Astrocyte (in vitro differentiated cells and primary cell): ENCODE measurements at regions not wholly inside any gene's neighbourhood (a gene's known extent, or its start where the extent isn't known, plus 50 kb on each side); places are given as distances from the start of the nearest gene placed in this dataset.

ENCODE experiments used
- DNase-seq: peaks from one replicate; pipeline ENCODE4 v3.0.0-alpha.2; 2010; ENCODE audit warnings: low read depth
- FAIRE-seq: peaks from 2 replicates; lab custom pipeline; 2011; peaks lifted over from hg19 to GRCh38; lab: Jason Lieb, UNC
- H2AFZ ChIP-seq: 2 replicates; pipeline ENCODE4 v1.6.0; 2012; ENCODE audit warnings: low read depth, low read length, inconsistent platforms
- H3K27ac ChIP-seq: 2 replicates; pipeline ENCODE4 v1.5.1; 2011; ENCODE audit warnings: low read depth, low read length, inconsistent platforms
- H3K27me3 ChIP-seq: 2 replicates; pipeline ENCODE4 v1.6.0; 2011; ENCODE audit warnings: low read length, inconsistent platforms; ENCODE audit not compliant: insufficient read depth
- H3K36me3 ChIP-seq: 2 replicates; pipeline ENCODE4 v1.5.1; 2011; ENCODE audit warnings: low read length, inconsistent platforms; ENCODE audit not compliant: insufficient read depth
- H3K4me1 ChIP-seq: 2 replicates; pipeline ENCODE4 v1.5.1; 2011; ENCODE audit warnings: low read length, inconsistent platforms; ENCODE audit not compliant: insufficient read depth
- H3K4me2 ChIP-seq: 2 replicates; pipeline ENCODE4 v1.6.0; 2012; ENCODE audit warnings: low read length, inconsistent platforms
- H3K4me3 ChIP-seq: 2 replicates; pipeline ENCODE4 v1.5.1; 2011; ENCODE audit warnings: low read depth, mild to moderate bottlenecking, low read length, inconsistent platforms; ENCODE audit not compliant: insufficient read depth
- H3K79me2 ChIP-seq: 2 replicates; pipeline ENCODE4 v1.6.0; 2012; ENCODE audit warnings: mild to moderate bottlenecking, low read length, inconsistent platforms; ENCODE audit not compliant: insufficient read depth
- H3K9ac ChIP-seq: 2 replicates; pipeline ENCODE4 v1.6.0; 2012; ENCODE audit warnings: mild to moderate bottlenecking, low read length, inconsistent platforms
- H3K9me3 ChIP-seq: 2 replicates; pipeline ENCODE4 v1.5.1; 2012; ENCODE audit warnings: low read depth, mild to moderate bottlenecking, low read length, inconsistent platforms; ENCODE audit not compliant: insufficient read depth
- H4K20me1 ChIP-seq: 2 replicates; pipeline ENCODE4 v1.6.0; 2012; ENCODE audit warnings: low read length, inconsistent platforms; ENCODE audit not compliant: insufficient read depth
- H3K27ac Mint-ChIP-seq: one replicate; pipeline ENCODE4 v1.8.0; 2021; ENCODE audit warnings: mild to moderate bottlenecking, mixed read lengths; ENCODE audit not compliant: unreplicated experiment
- H3K27me3 Mint-ChIP-seq: one replicate; pipeline ENCODE4 v1.8.0; 2021; ENCODE audit warnings: low read depth, mixed read lengths; ENCODE audit not compliant: unreplicated experiment
- H3K36me3 Mint-ChIP-seq: one replicate; pipeline ENCODE4 v1.8.0; 2021; ENCODE audit warnings: low read depth, mixed read lengths; ENCODE audit not compliant: unreplicated experiment
- H3K4me1 Mint-ChIP-seq: one replicate; pipeline ENCODE4 v1.8.0; 2021; ENCODE audit warnings: low read depth, mixed read lengths; ENCODE audit not compliant: unreplicated experiment
- H3K4me3 Mint-ChIP-seq: one replicate; pipeline ENCODE4 v1.8.0; 2021; ENCODE audit warnings: mild to moderate bottlenecking, moderate library complexity, mixed read lengths; ENCODE audit not compliant: unreplicated experiment
- H3K9me3 Mint-ChIP-seq: one replicate; pipeline ENCODE4 v1.8.0; 2021; ENCODE audit warnings: mild to moderate bottlenecking, mixed read lengths; ENCODE audit not compliant: unreplicated experiment
- CTCF ChIP-seq: IDR thresholded peaks from 2 replicates; pipeline ENCODE4 v1.5.1; 2011; ENCODE audit warnings: low read depth, mild to moderate bottlenecking, inconsistent platforms, low read length, moderate library complexity; ENCODE audit not compliant: insufficient read depth
- EZH2 ChIP-seq: IDR thresholded peaks from 2 replicates; pipeline ENCODE4 v1.6.1; 2012; ENCODE audit warnings: mild to moderate bottlenecking, low read length, inconsistent platforms; ENCODE audit not compliant: insufficient read depth

GRCh38 chr11:115598257-115598901 is 94.2 kb upstream of the CADM1 start:
- no peaks in the 10 kb centered on the region for H3K79me2 ChIP-seq
- H2AFZ ChIP-seq = no peak overlapping the region
- no peak for FAIRE-seq
- Mint-ChIP-seq H3K4me3 (no peak overlapping the region), H3K27me3 (peaks cover 8% of the 10 kb centered on the region), H3K36me3 (no peaks in the 10 kb centered on the region), H3K27ac (no peak overlapping the region), H3K4me1 (no peaks in the 10 kb centered on the region), H3K9me3 (no peaks in the 10 kb centered on the region)
- H3K9me3 ChIP-seq = no peaks in the 10 kb centered on the region
- no peaks in the 10 kb centered on the region for H3K27me3 ChIP-seq
- H3K4me2 ChIP-seq = no peak overlapping the region
- TF ChIP-seq EZH2 (no peak), CTCF (no peak)
- H3K36me3 ChIP-seq = no peaks in the 10 kb centered on the region
- H3K4me3 ChIP-seq = no peak overlapping the region
- H3K9ac ChIP-seq = no peak overlapping the region
- H3K4me1 ChIP-seq = no peaks in the 10 kb centered on the region
- no peaks in the 10 kb centered on the region for H4K20me1 ChIP-seq
- H3K27ac ChIP-seq = no peak overlapping the region
- DNase-seq = no peak

- no peaks in the 10 kb centered on the region for H3K4me1 Mint-ChIP-seq
- no peak overlapping the region for H3K27ac Mint-ChIP-seq
- no peaks in the 10 kb centered on the region for H3K27me3 ChIP-seq
- no peak overlapping the region for H3K4me3 Mint-ChIP-seq
- no peak overlapping the region for H2AFZ ChIP-seq
- no peaks in the 10 kb centered on the region for H3K79me2 ChIP-seq
- no peaks in the 10 kb centered on the region for H3K36me3 Mint-ChIP-seq
- H3K27me3 Mint-ChIP-seq = peaks cover 4% of the 10 kb centered on the region
- no peaks in the 10 kb centered on the region for H3K36me3 ChIP-seq
- no peak overlapping the region for H3K27ac ChIP-seq
- no peak for TF ChIP-seq EZH2
- TF ChIP-seq CTCF = no peak
- DNase-seq (no peak), FAIRE-seq (no peak)
- H3K4me3 ChIP-seq = no peak overlapping the region
- no peaks in the 10 kb centered on the region for H3K4me1 ChIP-seq
- peaks cover 27% of the 10 kb centered on the region for H3K9me3 Mint-ChIP-seq
- no peak overlapping the region for H3K4me2 ChIP-seq
- H4K20me1 ChIP-seq = no peaks in the 10 kb centered on the region
- H3K9ac ChIP-seq = no peak overlapping the region
- H3K9me3 ChIP-seq = no peaks in the 10 kb centered on the region
Measured at GRCh38 chr11:115591380-115591779, 87.2 kb upstream of the CADM1 start.

DNA sequence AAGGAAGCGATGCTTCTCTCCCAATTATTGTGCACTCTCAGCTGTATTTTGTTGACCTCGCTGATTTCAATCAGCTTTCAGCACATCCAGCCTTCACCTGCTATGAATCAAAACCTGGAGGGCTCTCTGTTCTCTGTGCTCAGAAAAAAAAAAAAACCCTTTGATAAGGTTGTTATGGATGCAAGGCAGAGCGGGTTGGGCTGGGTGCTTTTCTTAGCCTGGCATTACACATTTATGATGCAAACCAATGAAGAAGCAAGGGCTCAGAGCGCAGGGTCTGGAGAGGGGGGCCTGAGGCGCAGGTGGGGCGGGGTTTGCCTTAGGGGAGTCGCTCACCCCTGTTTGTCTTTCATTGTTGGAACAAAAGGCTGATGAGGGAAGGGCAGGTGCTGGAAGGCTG is 86.0 kb upstream of the CADM1 start:
- H3K79me2 ChIP-seq = no peaks in the 10 kb centered on the region
- Mint-ChIP-seq H3K4me3 (no peak overlapping the region), H3K9me3 (peaks cover 27% of the 10 kb centered on the region), H3K27ac (no peak overlapping the region), H3K27me3 (peaks cover 4% of the 10 kb centered on the region), H3K36me3 (no peaks in the 10 kb centered on the region), H3K4me1 (no peaks in the 10 kb centered on the region)
- H3K27me3 ChIP-seq = no peaks in the 10 kb centered on the region
- no peak overlapping the region for H3K9ac ChIP-seq
- H3K4me1 ChIP-seq = no peaks in the 10 kb centered on the region
- no peaks in the 10 kb centered on the region for H3K36me3 ChIP-seq
- H2AFZ ChIP-seq = no peak overlapping the region
- no peak overlapping the region for H3K27ac ChIP-seq
- no peak overlapping the region for H3K4me2 ChIP-seq
- no peak for FAIRE-seq
- no peaks in the 10 kb centered on the region for H3K9me3 ChIP-seq
- no peaks in the 10 kb centered on the region for H4K20me1 ChIP-seq
- no peak for DNase-seq
- no peak overlapping the region for H3K4me3 ChIP-seq
- no peak for TF ChIP-seq EZH2
- no peak for TF ChIP-seq CTCF
